Activated CD4-positive, alpha-beta T cell treated with anti-CD3 and anti-CD28 coated beads, Interleukin-2, amount 50 U/mL, for 4 hours (primary cell): ENCODE measurements at regions not wholly inside any gene's neighbourhood (a gene's known extent, or its start where the extent isn't known, plus 50 kb on each side); places are given as distances from the start of the nearest gene placed in this dataset.

Source experiments
- DNase-seq, 2 experiments: peaks; one replicate each; pipeline ENCODE4 v3.0.0-alpha.2; 2020

DNA sequence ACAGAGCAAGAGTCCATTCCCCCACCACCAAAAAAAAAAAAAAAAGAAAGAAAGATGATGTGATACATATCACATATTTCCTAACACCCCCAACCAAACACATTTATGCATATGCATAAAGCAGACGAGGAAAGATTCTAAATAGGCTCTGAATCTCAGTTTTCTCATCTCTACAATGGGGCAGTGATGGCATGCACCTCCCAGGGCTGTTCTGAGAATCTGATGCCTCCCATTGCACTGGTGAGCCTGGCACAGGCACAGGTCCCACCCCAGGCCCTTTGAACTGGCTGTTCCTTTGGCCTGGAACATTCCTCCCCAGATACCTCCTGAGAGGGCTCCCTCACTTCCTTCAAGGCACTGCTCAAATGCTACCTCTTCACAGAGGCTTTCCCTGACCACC is 116.5 kb downstream of the C9orf50 start:
- no peak for DNase-seq

- no peak for DNase-seq
These were observed 119.1 kb downstream of the C9orf50 start for GRCh38 chr9:129501771-129502319.

- DNase-seq = no peak
These were observed 119.8 kb downstream of the C9orf50 start for GRCh38 chr9:129500863-129501770.

DNA sequence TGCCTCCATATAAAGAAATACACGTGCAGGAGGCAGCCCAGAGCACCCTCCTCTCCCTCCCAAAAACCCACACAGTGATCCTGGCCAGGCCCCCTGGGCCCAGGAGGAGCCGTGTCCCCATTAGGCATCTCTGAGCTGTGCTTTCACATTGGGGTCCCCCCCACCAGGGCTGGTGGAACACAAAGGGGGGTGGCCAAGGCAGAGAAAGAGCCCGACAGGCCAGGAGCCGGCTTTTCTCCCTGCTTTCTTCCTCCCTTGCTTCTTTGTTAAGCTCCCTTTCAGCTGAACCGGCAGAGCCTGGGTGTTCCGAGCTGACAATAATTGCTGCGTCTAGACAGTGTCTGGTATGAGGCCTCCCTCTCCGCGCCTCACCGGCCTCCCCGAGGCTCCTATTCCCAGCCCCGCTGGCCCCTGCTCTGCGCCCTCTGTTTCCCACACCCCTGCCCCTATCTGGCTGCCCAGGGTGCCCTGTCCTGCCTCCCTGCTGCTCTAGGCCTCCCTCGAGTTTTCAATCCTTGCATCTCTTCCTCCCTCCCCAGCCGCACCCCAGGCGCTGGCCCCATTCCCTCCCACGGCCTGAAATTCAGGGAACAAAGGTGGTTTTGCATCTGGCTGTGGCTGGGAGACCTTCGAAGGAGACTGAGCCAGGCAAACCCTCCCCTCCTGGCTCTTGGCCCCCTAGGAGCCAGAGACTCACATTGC is 120.6 kb downstream of the C9orf50 start:
- DNase-seq = no peak

- DNase-seq = no peak
These were observed 122.2 kb downstream of the C9orf50 start for GRCh38 chr9:129498451-129499384.

- DNase-seq = no peak
These were observed 123.0 kb downstream of the C9orf50 start for GRCh38 chr9:129497813-129498450.

- DNase-seq = no peak
These were observed 123.7 kb downstream of the C9orf50 start for GRCh38 chr9:129497005-129497812.

GRCh38 chr9:129496473-129497004 is 124.4 kb downstream of the C9orf50 start:
- peak; percentile 84 to 86 for DNase-seq

DNA sequence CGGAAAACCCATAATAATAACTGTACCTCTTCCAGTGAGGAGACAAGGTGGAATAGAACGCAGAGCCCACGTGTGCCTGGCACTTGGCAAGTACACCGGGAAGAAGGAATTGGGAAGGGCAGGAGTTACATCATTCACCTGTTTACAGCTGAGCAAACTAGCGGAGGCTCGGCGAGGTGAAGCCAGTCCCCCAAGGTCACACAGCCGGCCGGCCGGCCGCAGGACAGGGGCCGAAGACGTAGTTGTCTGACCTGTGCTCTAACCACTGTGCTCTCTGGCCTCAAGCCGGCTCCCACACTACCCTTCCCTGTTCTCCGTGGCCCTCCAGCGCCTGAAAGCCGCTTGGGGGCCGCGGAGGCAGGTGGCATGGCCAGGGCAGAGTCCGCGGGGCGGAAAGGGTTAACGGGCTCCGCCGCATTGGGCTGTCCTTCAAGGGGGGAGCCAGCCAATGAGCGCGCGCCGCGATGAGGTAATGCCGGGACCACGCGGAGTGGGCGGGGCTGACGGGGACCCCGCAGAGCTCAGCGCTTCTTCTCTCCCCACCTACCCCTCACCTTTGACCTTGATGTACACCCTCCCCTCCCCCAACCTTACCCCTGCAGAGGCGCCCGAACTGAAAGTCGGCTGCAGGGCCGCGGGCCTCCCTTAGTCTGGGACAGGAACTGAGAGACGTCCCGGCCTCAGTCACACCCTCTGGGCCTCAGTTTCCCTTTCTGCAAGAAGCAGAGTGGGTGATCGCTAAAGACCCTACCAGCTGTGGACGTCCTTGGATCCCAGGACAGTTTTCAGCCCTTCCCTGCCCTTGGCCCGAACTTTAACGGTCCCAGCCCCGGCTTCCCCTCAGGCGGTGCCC is 125.1 kb downstream of the C9orf50 start:
- peak; percentile 80 to 83 for DNase-seq

GRCh38 chr9:129494113-129494789 is 126.7 kb downstream of the C9orf50 start:
- no peak for DNase-seq

DNA sequence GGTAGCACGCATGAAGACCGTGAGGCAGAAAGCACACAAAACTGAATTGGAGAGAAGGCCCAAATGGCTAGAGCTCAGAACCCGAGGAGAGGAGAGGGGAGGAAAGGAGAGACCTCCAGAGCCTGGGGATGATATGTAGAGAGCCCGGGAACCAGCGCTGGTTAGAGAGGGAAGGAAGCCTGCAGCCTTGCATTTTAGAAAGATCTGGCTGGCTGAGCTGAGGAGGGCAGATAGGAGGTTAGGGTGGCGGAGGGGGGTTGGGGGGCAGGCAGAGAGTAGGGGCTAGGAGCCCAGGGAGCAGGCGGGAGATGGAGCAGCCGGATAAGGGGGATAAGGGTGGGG is 127.2 kb downstream of the C9orf50 start:
- no peak for DNase-seq

DNA sequence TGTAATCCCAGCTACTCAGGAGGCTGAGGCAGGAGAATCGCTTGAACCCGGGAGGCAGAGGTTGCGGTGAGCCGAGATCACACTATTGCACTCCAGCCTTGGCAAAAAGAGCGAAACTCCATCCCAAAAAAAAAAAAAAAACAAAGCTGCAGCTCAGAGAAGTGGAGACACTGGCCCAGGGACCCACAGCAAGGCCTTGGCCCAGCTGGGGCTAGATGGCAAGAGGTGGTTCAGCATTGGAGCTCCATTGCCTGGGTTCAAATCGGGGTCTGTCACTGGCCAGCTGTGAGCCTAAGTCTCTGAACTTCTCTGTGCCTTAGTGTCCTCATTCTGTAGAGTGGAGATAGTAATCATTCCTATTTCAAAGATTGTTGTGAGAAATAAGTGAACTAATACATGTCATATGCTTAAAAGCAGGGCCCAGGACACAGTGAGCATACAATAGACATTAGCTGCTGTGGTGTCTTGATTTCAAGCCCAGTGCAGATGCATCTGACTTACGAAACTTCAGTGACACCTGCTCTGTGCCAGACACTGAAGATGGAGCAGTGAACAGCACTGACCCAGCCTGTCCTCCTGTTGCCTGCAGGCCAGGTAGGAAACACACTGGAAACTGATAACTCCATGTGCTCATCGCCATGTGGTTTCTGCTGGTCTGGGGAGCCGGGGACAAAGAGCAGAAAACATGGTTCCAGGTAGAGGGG is 127.7 kb downstream of the C9orf50 start:
- DNase-seq = no peak

DNA sequence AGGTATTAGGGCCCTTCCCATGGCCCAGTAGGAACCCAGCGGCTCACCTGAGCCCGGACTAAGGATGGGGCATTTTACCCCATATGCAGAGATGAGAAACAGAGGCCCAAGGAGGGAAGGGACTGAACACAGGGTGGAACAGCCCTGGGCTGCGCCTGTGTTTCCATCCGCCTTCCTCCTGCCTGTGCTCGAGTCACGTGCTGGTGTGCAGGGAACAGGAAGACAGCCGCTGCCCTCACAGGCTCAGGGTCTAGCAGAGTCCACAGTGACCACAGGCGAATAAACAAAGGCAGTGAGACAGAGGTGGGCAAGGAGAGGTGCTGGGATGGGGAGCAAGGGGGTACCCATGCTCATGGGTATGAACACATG is 129.4 kb downstream of the C9orf50 start:
- DNase-seq = no peak

DNA sequence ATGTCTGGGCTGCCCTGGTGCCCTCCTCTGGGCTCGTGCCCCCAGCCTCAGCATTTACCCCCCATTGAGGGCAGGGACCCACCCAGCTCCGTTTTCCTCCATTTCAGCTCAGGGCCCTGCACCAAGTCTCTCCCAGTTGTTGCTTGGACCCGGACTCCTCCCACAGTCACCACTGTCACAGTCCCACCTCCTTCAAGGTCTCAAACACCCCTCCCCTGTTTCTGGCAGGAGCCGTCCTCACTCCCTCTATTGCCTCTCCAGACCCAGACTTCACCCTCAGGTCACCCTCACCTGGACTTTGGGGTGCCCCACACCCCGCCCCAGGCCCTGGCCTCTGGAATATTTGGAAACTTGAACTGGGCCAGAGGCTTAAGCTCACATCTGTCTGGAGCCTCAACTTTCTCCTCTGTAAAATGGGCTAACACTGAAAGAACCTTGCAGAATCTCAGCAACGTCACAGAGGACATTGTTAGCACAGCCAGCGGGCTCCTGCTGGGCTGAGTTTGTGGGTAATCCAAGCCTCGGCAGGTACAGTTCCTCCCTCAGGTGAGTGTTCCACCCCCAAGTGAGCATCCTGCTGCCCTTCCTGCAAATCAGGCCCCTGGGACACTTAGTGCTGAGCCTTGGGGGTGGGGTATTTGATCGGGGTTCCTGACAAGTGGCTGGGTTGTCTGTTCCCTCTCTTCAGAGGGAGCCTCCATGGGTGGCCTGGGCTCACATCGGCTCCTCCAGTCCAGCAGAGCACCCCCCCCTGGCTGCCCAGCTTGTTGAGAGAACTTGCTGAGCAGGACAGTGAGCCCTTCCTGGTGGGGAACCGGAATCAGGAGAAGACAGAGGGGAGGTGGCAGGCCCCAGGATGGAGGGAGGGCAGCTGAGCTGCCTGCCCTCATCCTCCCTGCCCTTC is 130.1 kb downstream of the C9orf50 start:
- no peak for DNase-seq

GRCh38 chr9:129489838-129490582 is 130.9 kb downstream of the C9orf50 start:
- DNase-seq = peak; percentile 58 to 64

DNA sequence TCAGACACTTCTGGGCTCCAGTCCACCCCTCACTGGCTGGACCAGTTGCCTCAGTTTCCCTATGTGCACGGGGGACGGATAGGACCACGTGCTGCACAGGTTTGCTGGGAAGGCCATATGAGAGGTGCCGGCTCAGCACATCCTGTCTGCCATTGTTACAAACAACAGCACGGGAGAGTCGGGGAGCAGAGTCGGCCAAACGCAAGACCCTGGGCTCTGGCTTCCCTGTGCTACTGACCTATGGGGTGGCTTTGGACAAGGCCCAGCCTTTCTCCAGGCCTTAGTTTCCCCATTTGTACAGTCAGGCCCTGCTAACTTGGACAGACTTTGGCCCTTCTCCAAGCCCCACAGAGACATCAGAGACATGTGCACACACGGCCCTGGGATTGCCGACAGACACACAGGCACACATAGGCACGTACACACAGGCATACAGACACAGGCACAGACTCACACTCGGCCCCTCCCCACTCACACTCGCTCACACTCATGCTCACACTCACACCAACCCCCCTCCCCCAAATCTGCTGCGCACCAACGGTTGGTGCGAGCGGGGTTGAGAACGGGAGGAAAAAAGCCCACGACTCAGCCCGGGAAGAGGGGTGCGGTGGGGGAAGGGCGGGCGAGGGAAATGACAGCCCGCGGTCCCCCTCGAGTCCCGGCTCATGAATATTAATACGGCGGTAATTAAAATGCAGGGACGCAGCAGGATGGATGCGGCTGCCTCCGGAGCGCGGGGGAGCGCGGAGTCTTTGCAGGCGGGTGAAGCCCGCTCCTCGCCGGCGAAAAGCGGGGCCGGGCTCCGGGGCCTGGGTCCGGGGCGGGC is 133.0 kb downstream of the C9orf50 start:
- DNase-seq = peak; percentile 57 to 60
